HEK293 (cell line): ENCODE measurements at regions not wholly inside any gene's neighbourhood (a gene's known extent, or its start where the extent isn't known, plus 50 kb on each side); places are given as distances from the start of the nearest gene placed in this dataset.
A peak's percentile ranks its signal among the peaks of the same experiment; 100 is the strongest.

ENCODE experiments used
- ATF2 ChIP-seq: fragments of 450-650 bp; formaldehyde crosslinking; IDR thresholded peaks from 2 replicates; pipeline ENCODE4 v1.5.1; 2016; ENCODE audit warnings: missing biosample characterization, missing genetic modification characterization, low read depth
- CTCF ChIP-seq: fragments of 450-650 bp; formaldehyde crosslinking; IDR thresholded peaks from 2 replicates; pipeline ENCODE4 v1.5.1; 2016; ENCODE audit warnings: missing biosample characterization, missing genetic modification characterization
- MYNN ChIP-seq: fragments of 450-650 bp; formaldehyde crosslinking; IDR thresholded peaks from 2 replicates; pipeline ENCODE4 v1.5.1; 2016; ENCODE audit warnings: missing biosample characterization, missing genetic modification characterization, borderline replicate concordance
- MZF1 ChIP-seq: fragments of 450-650 bp; formaldehyde crosslinking; IDR thresholded peaks from 2 replicates; pipeline ENCODE4 v1.5.1; 2017; ENCODE audit warnings: missing biosample characterization, missing genetic modification characterization, borderline replicate concordance
- SETDB1 ChIP-seq: IDR thresholded peaks from one replicate; pipeline ENCODE4 v1.6.1; 2017; ENCODE audit warnings: mild to moderate bottlenecking, low read length, moderate library complexity, mixed read lengths; ENCODE audit not compliant: insufficient read length
- ZBTB26 ChIP-seq: fragments of 450-650 bp; formaldehyde crosslinking; optimal IDR thresholded peaks from 2 replicates; pipeline ENCODE3; 2016; ENCODE audit warnings: missing biosample characterization, mild to moderate bottlenecking, missing genetic modification characterization
- ZEB2 ChIP-seq: fragments of 450-650 bp; formaldehyde crosslinking; IDR thresholded peaks from 2 replicates; pipeline ENCODE4 v1.5.1; 2016; ENCODE audit warnings: missing biosample characterization, missing genetic modification characterization
- ZNF138 ChIP-seq: fragments of 450-650 bp; formaldehyde crosslinking; IDR thresholded peaks from 2 replicates; pipeline ENCODE4 v1.5.1; 2016; ENCODE audit warnings: missing biosample characterization, missing genetic modification characterization, borderline replicate concordance
- ZNF157 ChIP-seq: fragments of 450-650 bp; formaldehyde crosslinking; IDR thresholded peaks from 2 replicates; pipeline ENCODE4 v1.5.1; 2016; ENCODE audit warnings: missing biosample characterization, missing genetic modification characterization
- ZNF184 ChIP-seq: fragments of 450-650 bp; IDR thresholded peaks from 2 replicates; pipeline ENCODE4 v1.5.1; 2018; ENCODE audit warnings: missing biosample characterization, mild to moderate bottlenecking, missing genetic modification characterization
- ZNF2 ChIP-seq: fragments of 450-650 bp; formaldehyde crosslinking; IDR thresholded peaks from 2 replicates; pipeline ENCODE4 v1.5.1; 2016; ENCODE audit warnings: missing biosample characterization, missing genetic modification characterization
- ZNF211 ChIP-seq: fragments of 450-650 bp; formaldehyde crosslinking; IDR thresholded peaks from 2 replicates; pipeline ENCODE4 v1.5.1; 2016; ENCODE audit warnings: low read depth, missing biosample characterization, missing genetic modification characterization
- ZNF223 ChIP-seq: fragments of 450-650 bp; formaldehyde crosslinking; IDR thresholded peaks from 2 replicates; pipeline ENCODE4 v1.5.1; 2016; ENCODE audit warnings: missing biosample characterization, missing genetic modification characterization
- ZNF266 ChIP-seq: fragments of 450-650 bp; formaldehyde crosslinking; IDR thresholded peaks from 2 replicates; pipeline ENCODE4 v1.5.1; 2016; ENCODE audit warnings: missing biosample characterization, missing genetic modification characterization, low read depth
- ZNF341 ChIP-seq: fragments of 450-650 bp; formaldehyde crosslinking; IDR thresholded peaks from 2 replicates; pipeline ENCODE4; 2016; ENCODE audit warnings: low read depth, missing biosample characterization, missing genetic modification characterization
- ZNF362 ChIP-seq: fragments of 450-650 bp; formaldehyde crosslinking; IDR thresholded peaks from 2 replicates; pipeline ENCODE4 v1.5.1; 2016; ENCODE audit warnings: missing biosample characterization, missing genetic modification characterization
- ZNF37A ChIP-seq: fragments of 450-650 bp; IDR thresholded peaks from 2 replicates; pipeline ENCODE4 v1.5.1; 2018; ENCODE audit warnings: missing biosample characterization, missing genetic modification characterization
- ZNF449 ChIP-seq: fragments of 450-650 bp; formaldehyde crosslinking; IDR thresholded peaks from 2 replicates; pipeline ENCODE4 v1.5.1; 2017; ENCODE audit warnings: missing biosample characterization, mild to moderate bottlenecking, missing genetic modification characterization, moderate library complexity
- ZNF488 ChIP-seq: fragments of 450-650 bp; formaldehyde crosslinking; IDR thresholded peaks from 2 replicates; pipeline ENCODE4 v1.5.1; 2016; ENCODE audit warnings: missing biosample characterization, missing genetic modification characterization
- ZNF558 ChIP-seq: fragments of 450-650 bp; formaldehyde crosslinking; IDR thresholded peaks from 2 replicates; pipeline ENCODE4 v1.5.1; 2016; ENCODE audit warnings: missing biosample characterization, missing genetic modification characterization
- ZNF560 ChIP-seq: fragments of 450-650 bp; formaldehyde crosslinking; IDR thresholded peaks from 2 replicates; pipeline ENCODE4 v1.5.1; 2017; ENCODE audit warnings: missing biosample characterization, missing genetic modification characterization, borderline replicate concordance
- ZNF692 ChIP-seq: fragments of 450-650 bp; formaldehyde crosslinking; IDR thresholded peaks from 2 replicates; pipeline ENCODE4 v1.5.1; 2016; ENCODE audit warnings: missing biosample characterization, missing genetic modification characterization
- ZNF701 ChIP-seq: fragments of 450-650 bp; formaldehyde crosslinking; IDR thresholded peaks from 2 replicates; pipeline ENCODE4 v1.5.1; 2016; ENCODE audit warnings: missing biosample characterization, missing genetic modification characterization
- ZNF792 ChIP-seq: fragments of 450-650 bp; formaldehyde crosslinking; IDR thresholded peaks from 2 replicates; pipeline ENCODE4 v1.5.1; 2016; ENCODE audit warnings: missing biosample characterization, missing genetic modification characterization
- ZNF830 ChIP-seq: fragments of 450-650 bp; IDR thresholded peaks from 2 replicates; pipeline ENCODE4 v1.5.0; 2018; ENCODE audit warnings: missing biosample characterization, missing genetic modification characterization, low read depth, mild to moderate bottlenecking, moderate library complexity
- ZNF843 ChIP-seq: fragments of 450-650 bp; formaldehyde crosslinking; IDR thresholded peaks from 2 replicates; pipeline ENCODE4 v1.5.1; 2016; ENCODE audit warnings: missing biosample characterization, missing genetic modification characterization
- ZSCAN30 ChIP-seq: fragments of 450-650 bp; IDR thresholded peaks from 2 replicates; pipeline ENCODE4 v1.5.1; 2018; ENCODE audit warnings: missing biosample characterization, mild to moderate bottlenecking, missing genetic modification characterization, moderate library complexity
- ZSCAN5A ChIP-seq: fragments of 450-650 bp; formaldehyde crosslinking; IDR thresholded peaks from 2 replicates; pipeline ENCODE4 v1.5.1; 2016; ENCODE audit warnings: missing biosample characterization, missing genetic modification characterization

GRCh38 chr18:70523035-70523791 lies 234.4 kb downstream of the SOCS6 start (continued):
- TF ChIP-seq ZNF449 (tag by site-specific recombination) (no peak), MYNN (no peak), ZNF223 (tag by site-specific recombination) (no peak), MZF1 (tag by site-specific recombination) (no peak), ZBTB26 (tag by site-specific recombination) (no peak), ZNF37A (tag by site-specific recombination) (no peak), ZNF830 (tag by site-specific recombination) (no peak), ZNF138 (no peak), CTCF (tag by site-specific recombination) (no peak), ZNF792 (peak; percentile 88), ZNF558 (tag by site-specific recombination) (no peak), ZNF560 (no peak), ZSCAN30 (tag by site-specific recombination) (peak; percentile 92), ZNF157 (no peak), ZNF341 (tag by site-specific recombination) (no peak), SETDB1 (no peak), ZNF488 (tag by site-specific recombination) (0 out of 2 replicates have a peak, but pooled peaks have one; percentile 43), ZNF843 (tag by site-specific recombination) (peak; percentile 95), ZNF211 (tag by site-specific recombination) (no peak), ZNF701 (no peak), ZNF266 (tag by site-specific recombination) (no peak), ZNF184 (tag by site-specific recombination) (no peak), ZSCAN5A (tag by site-specific recombination) (no peak), ZNF692 (tag by site-specific recombination) (peak; percentile 59; the same call in 1 of the 2 replicates), ATF2 (tag by site-specific recombination) (peak; percentile 16; the same call in 1 of the 2 replicates), ZNF362 (tag by site-specific recombination) (no peak), ZNF2 (tag by site-specific recombination) (0 out of 2 replicates have a peak, but pooled peaks have one; percentile 18), ZEB2 (tag by site-specific recombination) (no peak)
